ENCODE measurements at regions not wholly inside any gene's neighbourhood (a gene's known extent, or its start where the extent isn't known, plus 50 kb on each side); places are given as distances from the start of the nearest gene placed in this dataset.

DNA sequence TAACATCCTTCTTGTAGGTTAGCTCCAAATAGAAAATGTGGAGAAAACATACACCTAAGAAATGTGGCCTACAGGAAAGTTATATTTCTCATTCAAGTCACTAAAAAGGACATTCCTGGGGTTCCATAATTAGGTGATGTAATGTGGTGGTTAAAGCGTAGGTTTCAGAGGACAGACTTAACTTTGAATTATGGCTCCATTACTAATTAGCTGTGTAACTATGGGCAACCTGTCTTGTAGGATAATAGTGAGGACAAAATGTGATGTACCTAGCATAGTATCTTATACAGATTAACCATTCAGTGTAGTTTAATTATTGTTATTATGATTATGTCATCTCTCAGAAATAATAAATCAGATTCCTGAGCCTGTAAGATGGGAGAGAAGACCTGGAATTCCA is 602.5 kb downstream of the TSN start:
- Histone ChIP-seq H3K36me3 (replicated peaks in 1 of 2; ENCODE audit: control insufficient read depth in 2 of 2, insufficient read depth in 2 of 2, low read length in 2 of 2) (no peaks in the 10 kb centered on the region), H3K18ac (ENCODE audit: low read length) (no peak overlapping the region)
- no CpG with 5 or more reads among the region's 1 CpG for WGBS, 2 donors (ENCODE audit: extremely low coverage in 2 of 2, insufficient read length in 2 of 2, insufficient replicate concordance in 1 of 2)

DNA sequence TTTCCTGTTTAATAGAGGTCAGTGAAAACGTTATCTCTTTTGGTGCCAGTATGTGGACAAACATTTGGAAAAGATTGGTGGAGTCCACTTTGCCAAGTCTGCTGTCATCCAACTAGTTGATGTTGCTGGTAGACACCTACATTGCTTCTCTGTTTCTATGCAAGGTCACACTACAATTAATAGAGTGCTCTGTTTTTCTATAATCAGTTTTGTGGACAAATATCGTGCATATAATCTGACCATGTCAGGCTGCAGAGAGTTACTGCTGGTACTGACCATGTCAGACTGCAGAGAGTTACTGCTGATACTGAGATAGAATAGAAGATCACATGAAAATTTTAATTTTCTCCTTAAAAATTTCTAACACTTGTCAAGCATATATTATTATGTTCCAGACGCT is 603.3 kb downstream of the TSN start:
- Histone ChIP-seq H3K27ac (replicated peaks; ENCODE audit: low read length) (no peak overlapping the region), H2BK5ac (ENCODE audit: low read length) (no peak overlapping the region), H3K27me3 (ENCODE audit: control insufficient read depth in 3 of 3, insufficient read depth in 3 of 3, low read depth in 1 of 3, low read length in 3 of 3) (no peaks in the 10 kb centered on the region), H4K91ac (ENCODE audit: low read depth, low read length, poor library complexity) (no peak overlapping the region), H3K36me3 (replicated peaks in 1 of 2; ENCODE audit: control insufficient read depth in 2 of 2, insufficient read depth in 2 of 2, low read length in 2 of 2) (no peaks in the 10 kb centered on the region), H2AK5ac (ENCODE audit: low read depth, low read length) (no peak overlapping the region), H2AFZ (ENCODE audit: low read length) (no peak overlapping the region), H3K9ac (ENCODE audit: low read depth, low read length, poor library complexity) (no peak overlapping the region), H3K18ac (ENCODE audit: low read length) (no peak overlapping the region), H3K4me1 (ENCODE audit: control insufficient read depth in 2 of 2, insufficient read depth in 1 of 2, low read depth in 1 of 2, low read length in 2 of 2) (peaks cover 0 to under 1% of the 10 kb centered on the region in 2 donors), H2BK120ac (ENCODE audit: low read depth, low read length) (no peak overlapping the region), H3K4me3 (ENCODE audit: low read length in 2 of 2) (no peak overlapping the region), H3K14ac (ENCODE audit: low read length) (no peak overlapping the region), H4K8ac (ENCODE audit: low read depth, low read length) (no peak overlapping the region), H3K9me3 (replicated peaks in 1 of 2; ENCODE audit: control insufficient read depth in 2 of 2, insufficient read depth in 1 of 2, low read depth in 1 of 2, low read length in 2 of 2) (no peaks in the 10 kb centered on the region), H2BK12ac (ENCODE audit: low read length) (no peak overlapping the region), H3K79me1 (ENCODE audit: low read depth, low read length) (no peaks in the 10 kb centered on the region), H2BK15ac (ENCODE audit: low read length) (no peak overlapping the region), H3K23ac (ENCODE audit: low read depth, low read length, poor library complexity) (no peak overlapping the region), H3K4me2 (ENCODE audit: insufficient read depth, low read length, poor library complexity, severe bottlenecking) (no peak overlapping the region), H3K4ac (ENCODE audit: low read length) (no peak overlapping the region)
- WGBS, 2 donors (ENCODE audit: extremely low coverage in 2 of 2, insufficient read length in 2 of 2, insufficient replicate concordance in 1 of 2): no CpG with 5 or more reads among the region's 3 CpGs
- no peak for DNase-seq (ENCODE audit: low spot score)

More for the DNA sequence above, 602.5 kb downstream of the TSN start:
- Histone ChIP-seq H4K8ac (ENCODE audit: low read depth, low read length) (no peak overlapping the region), H3K4me2 (ENCODE audit: insufficient read depth, low read length, poor library complexity, severe bottlenecking) (no peak overlapping the region), H3K4me1 (ENCODE audit: control insufficient read depth in 2 of 2, insufficient read depth in 1 of 2, low read depth in 1 of 2, low read length in 2 of 2) (no peaks in the 10 kb centered on the region), H2BK5ac (ENCODE audit: low read length) (no peak overlapping the region), H2BK15ac (ENCODE audit: low read length) (no peak overlapping the region), H3K4me3 (ENCODE audit: low read length in 2 of 2) (no peak overlapping the region), H3K9me3 (replicated peaks in 1 of 2; ENCODE audit: control insufficient read depth in 2 of 2, insufficient read depth in 1 of 2, low read depth in 1 of 2, low read length in 2 of 2) (no peaks in the 10 kb centered on the region), H2AK5ac (ENCODE audit: low read depth, low read length) (no peak overlapping the region), H3K9ac (ENCODE audit: low read depth, low read length, poor library complexity) (no peak overlapping the region), H3K14ac (ENCODE audit: low read length) (no peak overlapping the region), H3K23ac (ENCODE audit: low read depth, low read length, poor library complexity) (no peak overlapping the region), H3K79me1 (ENCODE audit: low read depth, low read length) (no peaks in the 10 kb centered on the region), H3K27ac (replicated peaks; ENCODE audit: low read length) (no peak overlapping the region), H2BK12ac (ENCODE audit: low read length) (no peak overlapping the region), H2BK120ac (ENCODE audit: low read depth, low read length) (no peak overlapping the region), H3K4ac (ENCODE audit: low read length) (no peak overlapping the region), H2AFZ (ENCODE audit: low read length) (no peak overlapping the region), H4K91ac (ENCODE audit: low read depth, low read length, poor library complexity) (no peak overlapping the region), H3K27me3 (ENCODE audit: control insufficient read depth in 3 of 3, insufficient read depth in 3 of 3, low read depth in 1 of 3, low read length in 3 of 3) (no peaks in the 10 kb centered on the region)
- no peak for DNase-seq (ENCODE audit: low spot score)

DNA sequence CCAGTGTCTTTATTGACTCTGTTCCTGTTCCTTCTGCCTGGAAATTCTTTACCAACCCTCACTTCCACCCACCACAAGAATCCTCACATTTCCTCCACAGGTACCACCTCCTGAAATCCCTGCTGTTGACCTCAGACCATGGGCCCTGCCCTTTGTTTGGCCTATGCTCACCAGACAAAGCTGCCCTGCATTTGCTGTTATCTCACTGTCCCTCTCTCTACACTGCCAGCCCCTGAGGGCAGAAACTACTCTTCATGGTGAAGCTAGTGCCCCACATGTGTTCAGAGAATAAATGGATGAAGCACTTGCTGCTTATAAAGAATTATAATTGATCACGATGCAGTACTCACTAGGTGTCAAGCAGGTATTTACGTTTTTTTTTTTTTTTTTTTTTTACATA is 608.4 kb downstream of the TSN start:
- Histone ChIP-seq H3K4me1 (ENCODE audit: control insufficient read depth in 2 of 2, insufficient read depth in 1 of 2, low read depth in 1 of 2, low read length in 2 of 2) (peaks cover 0 to 2% of the 10 kb centered on the region in 2 donors), H3K23ac (ENCODE audit: low read depth, low read length, poor library complexity) (no peak overlapping the region), H3K9me3 (replicated peaks in 1 of 2; ENCODE audit: control insufficient read depth in 2 of 2, insufficient read depth in 1 of 2, low read depth in 1 of 2, low read length in 2 of 2) (no peaks in the 10 kb centered on the region), H2BK15ac (ENCODE audit: low read length) (no peak overlapping the region), H3K36me3 (replicated peaks in 1 of 2; ENCODE audit: control insufficient read depth in 2 of 2, insufficient read depth in 2 of 2, low read length in 2 of 2) (no peaks in the 10 kb centered on the region), H3K9ac (ENCODE audit: low read depth, low read length, poor library complexity) (no peak overlapping the region), H3K4me2 (ENCODE audit: insufficient read depth, low read length, poor library complexity, severe bottlenecking) (no peak overlapping the region), H3K27me3 (ENCODE audit: control insufficient read depth in 3 of 3, insufficient read depth in 3 of 3, low read depth in 1 of 3, low read length in 3 of 3) (no peaks in the 10 kb centered on the region), H2BK120ac (ENCODE audit: low read depth, low read length) (no peak overlapping the region), H4K8ac (ENCODE audit: low read depth, low read length) (no peak overlapping the region), H2BK5ac (ENCODE audit: low read length) (no peak overlapping the region), H3K4me3 (ENCODE audit: low read length in 2 of 2) (no peak overlapping the region), H3K14ac (ENCODE audit: low read length) (no peak overlapping the region), H4K91ac (ENCODE audit: low read depth, low read length, poor library complexity) (no peak overlapping the region), H2BK12ac (ENCODE audit: low read length) (no peak overlapping the region), H3K18ac (ENCODE audit: low read length) (peak overlapping the region; percentile 81), H3K27ac (replicated peaks; ENCODE audit: low read length) (no peak overlapping the region), H2AK5ac (ENCODE audit: low read depth, low read length) (no peak overlapping the region), H3K79me1 (ENCODE audit: low read depth, low read length) (no peaks in the 10 kb centered on the region), H3K4ac (ENCODE audit: low read length) (no peak overlapping the region), H2AFZ (ENCODE audit: low read length) (no peak overlapping the region)
- WGBS, 2 donors (ENCODE audit: extremely low coverage in 2 of 2, insufficient read length in 2 of 2, insufficient replicate concordance in 1 of 2): no CpG with 5 or more reads among the region's 2 CpGs
- DNase-seq (ENCODE audit: low spot score): no peak

DNA sequence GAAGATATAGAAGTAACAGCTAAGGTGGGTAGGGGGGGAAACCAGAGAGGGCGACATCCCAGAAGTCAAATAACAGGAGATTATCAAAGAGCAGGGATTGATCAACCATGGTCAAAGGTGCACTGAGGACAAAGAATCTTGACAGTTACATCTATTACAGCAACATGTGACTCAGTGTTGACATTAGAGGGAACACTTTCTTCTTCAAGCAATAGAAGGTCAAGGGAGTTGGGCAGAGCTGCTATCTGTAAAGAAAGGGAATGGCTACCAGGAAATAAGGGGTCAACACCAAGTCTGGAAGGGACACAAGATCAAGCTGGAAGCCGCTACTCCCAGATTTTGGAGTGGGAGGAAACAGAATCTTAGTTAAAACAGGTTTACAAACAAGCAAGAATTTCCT is 611.0 kb downstream of the TSN start:
- H3K14ac ChIP-seq (ENCODE audit: low read length): no peak overlapping the region
- H3K4me3 ChIP-seq (ENCODE audit: low read length in 2 of 2): no peak overlapping the region
- H3K4me2 ChIP-seq (ENCODE audit: insufficient read depth, low read length, poor library complexity, severe bottlenecking): no peak overlapping the region
- H3K23ac ChIP-seq (ENCODE audit: low read depth, low read length, poor library complexity): no peak overlapping the region
- H2BK15ac ChIP-seq (ENCODE audit: low read length): no peak overlapping the region
- no peak overlapping the region for H4K8ac ChIP-seq (ENCODE audit: low read depth, low read length)
- no peak overlapping the region for H2BK120ac ChIP-seq (ENCODE audit: low read depth, low read length)
- no peak overlapping the region for H2BK5ac ChIP-seq (ENCODE audit: low read length)
- no peaks in the 10 kb centered on the region for H3K27me3 ChIP-seq (ENCODE audit: control insufficient read depth in 3 of 3, insufficient read depth in 3 of 3, low read depth in 1 of 3, low read length in 3 of 3)
- no peak overlapping the region for H2AFZ ChIP-seq (ENCODE audit: low read length)
- H3K27ac ChIP-seq (replicated peaks; ENCODE audit: low read length): no peak overlapping the region
- H2BK12ac ChIP-seq (ENCODE audit: low read length): no peak overlapping the region
- H3K18ac ChIP-seq (ENCODE audit: low read length): no peak overlapping the region
- no peak for DNase-seq (ENCODE audit: low spot score)
- peaks cover 0 to 2% of the 10 kb centered on the region in 2 donors for H3K4me1 ChIP-seq (ENCODE audit: control insufficient read depth in 2 of 2, insufficient read depth in 1 of 2, low read depth in 1 of 2, low read length in 2 of 2)
- no peak overlapping the region for H3K4ac ChIP-seq (ENCODE audit: low read length)
- H3K9me3 ChIP-seq (replicated peaks in 1 of 2; ENCODE audit: control insufficient read depth in 2 of 2, insufficient read depth in 1 of 2, low read depth in 1 of 2, low read length in 2 of 2): no peaks in the 10 kb centered on the region
- WGBS, 2 donors (ENCODE audit: extremely low coverage in 2 of 2, insufficient read length in 2 of 2, insufficient replicate concordance in 1 of 2): no CpG with 5 or more reads among the region's 2 CpGs
- no peak overlapping the region for H2AK5ac ChIP-seq (ENCODE audit: low read depth, low read length)
- no peak overlapping the region for H4K91ac ChIP-seq (ENCODE audit: low read depth, low read length, poor library complexity)
- H3K9ac ChIP-seq (ENCODE audit: low read depth, low read length, poor library complexity): no peak overlapping the region
- no peaks in the 10 kb centered on the region for H3K36me3 ChIP-seq (replicated peaks in 1 of 2; ENCODE audit: control insufficient read depth in 2 of 2, insufficient read depth in 2 of 2, low read length in 2 of 2)
- H3K79me1 ChIP-seq (ENCODE audit: low read depth, low read length): no peaks in the 10 kb centered on the region

All from neuronal stem cell (in vitro differentiated cells).